ENCODE measurements at regions not wholly inside any gene's neighbourhood (a gene's known extent, or its start where the extent isn't known, plus 50 kb on each side); places are given as distances from the start of the nearest gene placed in this dataset.
"Not testable (repeated sequence)": the region's sequence is repeated elsewhere in the genome, so short reads cannot be mapped to it uniquely, and the experiment has no call there.

DNA sequence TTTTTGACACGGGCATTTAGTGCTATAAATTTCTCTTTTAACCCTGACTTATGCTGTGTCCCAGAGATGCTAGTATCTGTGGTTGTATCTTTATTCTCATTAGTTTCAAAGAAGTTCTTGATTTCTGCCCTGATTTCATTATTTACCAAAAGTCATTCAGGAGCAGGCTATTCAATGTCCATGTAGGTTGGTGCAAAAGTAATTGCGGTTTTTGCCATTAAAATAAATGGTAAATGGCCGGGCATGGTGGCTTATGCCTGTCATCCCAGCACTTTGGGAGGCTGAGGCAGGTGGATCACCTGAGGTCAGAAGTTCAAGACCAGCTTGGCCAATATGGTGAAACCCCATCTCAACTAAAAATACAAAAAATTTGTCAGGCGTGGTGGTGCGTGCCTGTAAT is 1097.4 kb upstream of the SLIT2 start:
- TF ChIP-seq, protein P1, sequence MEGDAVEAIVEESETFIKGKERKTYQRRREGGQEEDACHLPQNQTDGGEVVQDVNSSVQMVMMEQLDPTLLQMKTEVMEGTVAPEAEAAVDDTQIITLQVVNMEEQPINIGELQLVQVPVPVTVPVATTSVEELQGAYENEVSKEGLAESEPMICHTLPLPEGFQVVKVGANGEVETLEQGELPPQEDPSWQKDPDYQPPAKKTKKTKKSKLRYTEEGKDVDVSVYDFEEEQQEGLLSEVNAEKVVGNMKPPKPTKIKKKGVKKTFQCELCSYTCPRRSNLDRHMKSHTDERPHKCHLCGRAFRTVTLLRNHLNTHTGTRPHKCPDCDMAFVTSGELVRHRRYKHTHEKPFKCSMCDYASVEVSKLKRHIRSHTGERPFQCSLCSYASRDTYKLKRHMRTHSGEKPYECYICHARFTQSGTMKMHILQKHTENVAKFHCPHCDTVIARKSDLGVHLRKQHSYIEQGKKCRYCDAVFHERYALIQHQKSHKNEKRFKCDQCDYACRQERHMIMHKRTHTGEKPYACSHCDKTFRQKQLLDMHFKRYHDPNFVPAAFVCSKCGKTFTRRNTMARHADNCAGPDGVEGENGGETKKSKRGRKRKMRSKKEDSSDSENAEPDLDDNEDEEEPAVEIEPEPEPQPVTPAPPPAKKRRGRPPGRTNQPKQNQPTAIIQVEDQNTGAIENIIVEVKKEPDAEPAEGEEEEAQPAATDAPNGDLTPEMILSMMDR (IDR thresholded peaks at IDR 0.05): not testable (repeated sequence)
- TF ChIP-seq POLR2AphosphoS5 (IDR thresholded peaks at IDR 0.05; ENCODE audit: low read depth, low read length); SIN3A (IDR thresholded peaks at IDR 0.05; ENCODE audit: borderline replicate concordance, insufficient read depth, low read depth, low read length); TCF7L2 (IDR thresholded peaks at IDR 0.05; ENCODE audit: low read depth, low read length): not testable (repeated sequence)

All from Panc1 (cell line).